H1 (cell line): ENCODE measurements at regions not wholly inside any gene's neighbourhood (a gene's known extent, or its start where the extent isn't known, plus 50 kb on each side); places are given as distances from the start of the nearest gene placed in this dataset.

Experiments used
- CTCF ChIA-PET: fragments of 300-600 bp; sonication (Branson Sonifier 250); formaldehyde crosslinking; loops from one replicate; lab custom pipeline; 2021; ENCODE audit not compliant: partially characterized antibody; lab: Charles Lee
- POLR2A ChIA-PET: fragments of 300-600 bp; sonication (Branson Sonifier 250); formaldehyde crosslinking; loops from one replicate; lab custom pipeline; 2021; ENCODE audit warnings: inconsistent platforms; ENCODE audit not compliant: partially characterized antibody; lab: Charles Lee
- DNase-seq, 2 experiments: peaks; one replicate each; pipeline versions ENCODE4 v3.0.0 to v3.0.0-alpha.2; 2010 to 2022; ENCODE audit warnings: low spot score in 2 of 2, low read depth in 1 of 2, mixed read lengths in 1 of 2
- FAIRE-seq: peaks from 2 replicates; lab custom pipeline; 2011; peaks lifted over from hg19 to GRCh38; lab: Jason Lieb, UNC
- H2AFZ ChIP-seq: 2 replicates; pipeline ENCODE4 v1.8.1; 2012; ENCODE audit warnings: low read length, inconsistent platforms
- H2AK5ac ChIP-seq: 2 replicates; pipeline ENCODE4 v1.6.1; 2013; ENCODE audit warnings: low read depth, low read length
- H2BK120ac ChIP-seq: replicated peaks from 2 replicates; pipeline ENCODE3; 2013; ENCODE audit warnings: low read depth, low read length, inconsistent platforms
- H2BK12ac ChIP-seq: 2 replicates; pipeline ENCODE4 v1.6.1; 2013; ENCODE audit warnings: low read depth, low read length
- H2BK15ac ChIP-seq: 2 replicates; pipeline ENCODE4 v1.6.1; 2013; ENCODE audit warnings: low read length
- H2BK20ac ChIP-seq: 2 replicates; pipeline ENCODE4 v1.6.1; 2013; ENCODE audit warnings: low read length
- H2BK5ac ChIP-seq: 2 replicates; pipeline ENCODE4 v1.6.1; 2013; ENCODE audit warnings: low read depth, low read length
- H3K14ac ChIP-seq: 2 replicates; pipeline ENCODE4 v1.6.1; 2013; ENCODE audit warnings: inconsistent platforms; ENCODE audit not compliant: insufficient read length
- H3K18ac ChIP-seq: 2 replicates; pipeline ENCODE4 v1.6.1; 2013; ENCODE audit warnings: low read length; ENCODE audit errors: extremely low read depth
- H3K23ac ChIP-seq: 2 replicates; pipeline ENCODE4 v1.6.1; 2013; ENCODE audit warnings: inconsistent platforms; ENCODE audit not compliant: insufficient read length
- H3K23me2 ChIP-seq: 2 replicates; pipeline ENCODE4 v1.6.1; 2013; ENCODE audit warnings: low read depth, low read length
- H3K27ac ChIP-seq: 2 replicates; pipeline ENCODE4 v1.6.1; 2011; ENCODE audit warnings: low read depth, low read length, inconsistent platforms
- H3K27me3 ChIP-seq, 4 experiments: replicated peaks in 1 of 4; 1 replicate in 1 of 4; 2 replicates in 3 of 4; pipeline versions ENCODE4 v1.6.1 to v1.8.1; 2011 to 2013; ENCODE audit warnings: low read length in 3 of 4, mild to moderate bottlenecking in 3 of 4, inconsistent platforms in 2 of 4, mixed read lengths in 2 of 4, moderate library complexity in 1 of 4; ENCODE audit not compliant: control insufficient read depth in 3 of 4, insufficient read depth in 3 of 4; ENCODE audit errors: extremely low read depth in 1 of 4
- H3K36me3 ChIP-seq, 4 experiments: 2 replicates each; pipeline versions ENCODE4 v1.6.1 to v1.8.1; 2011 to 2013; ENCODE audit warnings: mild to moderate bottlenecking in 4 of 4, low read length in 3 of 4, moderate library complexity in 2 of 4, control low read depth in 1 of 4, inconsistent platforms in 1 of 4; ENCODE audit not compliant: insufficient read depth in 4 of 4, control insufficient read depth in 2 of 4
- H3K4ac ChIP-seq: replicated peaks from 2 replicates; pipeline ENCODE3; 2013; ENCODE audit warnings: low read length, low read depth, mixed read lengths, inconsistent platforms; ENCODE audit not compliant: insufficient read length
- H3K4me1 ChIP-seq, 4 experiments: replicated peaks in 1 of 4; 1 replicate in 1 of 4; 2 replicates in 3 of 4; pipeline versions ENCODE4 v1.6.1 to v1.8.1; 2011 to 2013; ENCODE audit warnings: low read length in 3 of 4, inconsistent platforms in 2 of 4, mixed read lengths in 1 of 4; ENCODE audit not compliant: insufficient read depth in 4 of 4, control insufficient read depth in 3 of 4
- H3K4me2 ChIP-seq, 2 experiments: 2 replicates each; pipeline versions ENCODE4 v1.6.1 to v1.8.1; 2011 to 2013; ENCODE audit warnings: low read depth in 2 of 2, low read length in 2 of 2, control low read depth in 1 of 2, inconsistent platforms in 1 of 2, mild to moderate bottlenecking in 1 of 2; ENCODE audit not compliant: insufficient read depth in 1 of 2
- H3K4me3 ChIP-seq, 4 experiments: fragments of 200-600, 300-600 bp in 1 of 4; sonication (generic), shearing (Covaris generic), sonication (Bioruptor Twin) in 1 of 4; 2 replicates each; pipeline versions ENCODE4 v1.5.1 to v1.8.1; 2011 to 2016; ENCODE audit warnings: low read length in 4 of 4, low read depth in 3 of 4, control low read depth in 2 of 4, inconsistent platforms in 2 of 4, mild to moderate bottlenecking in 2 of 4, mixed read lengths in 1 of 4, moderate library complexity in 1 of 4; ENCODE audit not compliant: insufficient read depth in 2 of 4; ENCODE audit errors: extremely low read depth in 1 of 4
- H3K56ac ChIP-seq: replicated peaks from 2 replicates; pipeline ENCODE3; 2013; ENCODE audit warnings: low read depth, mild to moderate bottlenecking, mixed read lengths, low read length, inconsistent platforms; ENCODE audit not compliant: insufficient read length
- H3K79me1 ChIP-seq: 2 replicates; pipeline ENCODE4 v1.6.1; 2013; ENCODE audit warnings: low read depth, low read length, control low read depth
- H3K79me2 ChIP-seq, 2 experiments: 2 replicates each; pipeline versions ENCODE4 v1.6.1 to v1.8.1; 2012 to 2013; ENCODE audit warnings: low read length in 2 of 2, mild to moderate bottlenecking in 2 of 2, inconsistent platforms in 1 of 2; ENCODE audit not compliant: insufficient read depth in 2 of 2, control insufficient read depth in 1 of 2
- H3K9ac ChIP-seq, 4 experiments: replicated peaks in 1 of 4; 1 replicate in 1 of 4; 2 replicates in 3 of 4; pipeline versions ENCODE4 v1.6.1 to v1.8.1; 2011 to 2013; ENCODE audit warnings: low read depth in 3 of 4, low read length in 3 of 4, control low read depth in 2 of 4, mild to moderate bottlenecking in 2 of 4, moderate library complexity in 2 of 4, inconsistent platforms in 1 of 4; ENCODE audit errors: extremely low read depth in 1 of 4
- H3K9me3 ChIP-seq, 2 experiments: 2 replicates each; pipeline versions ENCODE4 v1.6.1 to v1.8.1; 2012 to 2013; ENCODE audit warnings: mild to moderate bottlenecking in 2 of 2, moderate library complexity in 2 of 2, control low read depth in 1 of 2, inconsistent platforms in 1 of 2, low read depth in 1 of 2, low read length in 1 of 2, mixed read lengths in 1 of 2; ENCODE audit not compliant: insufficient read depth in 2 of 2
- H4K20me1 ChIP-seq, 2 experiments: replicated peaks in 1 of 2; 2 replicates each; pipeline versions ENCODE3 to v1.8.1; 2011 to 2013; ENCODE audit warnings: inconsistent platforms in 2 of 2, low read length in 2 of 2, mild to moderate bottlenecking in 1 of 2; ENCODE audit not compliant: insufficient read depth in 2 of 2, control insufficient read depth in 1 of 2
- H4K5ac ChIP-seq: 2 replicates; pipeline ENCODE4 v1.6.1; 2013; ENCODE audit warnings: low read length, low read depth, mixed read lengths, inconsistent platforms; ENCODE audit not compliant: insufficient read length
- H4K8ac ChIP-seq: 2 replicates; pipeline ENCODE4 v1.8.0; 2013; ENCODE audit warnings: mild to moderate bottlenecking, moderate library complexity, low read length, inconsistent platforms; ENCODE audit not compliant: insufficient read depth; ENCODE audit errors: extremely low read depth
- H4K91ac ChIP-seq: replicated peaks from 2 replicates; pipeline ENCODE3; 2013; ENCODE audit warnings: low read length, mixed read lengths, inconsistent platforms; ENCODE audit not compliant: insufficient read length
- BACH1 ChIP-seq: IDR thresholded peaks from 2 replicates; pipeline ENCODE4 v1.6.1; 2012; ENCODE audit warnings: low read length, improper control_type of control experiment
- E2F6 ChIP-seq: IDR thresholded peaks from 2 replicates; pipeline ENCODE4 v1.6.1; 2012; ENCODE audit warnings: inconsistent platforms
- GTF2F1 ChIP-seq: IDR thresholded peaks from 2 replicates; pipeline ENCODE4 v1.6.1; 2012; ENCODE audit warnings: low read depth, low read length, improper control_type of control experiment, borderline replicate concordance
- NRF1 ChIP-seq: IDR thresholded peaks from 2 replicates; pipeline ENCODE4 v1.6.1; 2011; ENCODE audit warnings: mild to moderate bottlenecking, low read depth, low read length, improper control_type of control experiment
- POLR2A ChIP-seq, 2 experiments: IDR thresholded peaks; 1 replicate in 1 of 2; 2 replicates in 1 of 2; pipeline ENCODE4 v1.6.1; 2011; ENCODE audit warnings: low read depth in 2 of 2, low read length in 2 of 2, mild to moderate bottlenecking in 2 of 2; ENCODE audit errors: control extremely low read depth in 1 of 2
- RBBP5 ChIP-seq: IDR thresholded peaks from 2 replicates; pipeline ENCODE4 v1.7.1; 2012; ENCODE audit warnings: low read depth, mild to moderate bottlenecking, inconsistent platforms, low read length, moderate library complexity, borderline replicate concordance
- TBP ChIP-seq: IDR thresholded peaks from 2 replicates; pipeline ENCODE4 v1.6.1; 2011; ENCODE audit warnings: low read depth, low read length, improper control_type of control experiment
- USF2 ChIP-seq: IDR thresholded peaks from 2 replicates; pipeline ENCODE4 v1.6.1; 2011; ENCODE audit warnings: low read length, improper control_type of control experiment
- WGBS, 2 experiments: shearing (Covaris generic) in 1 of 2; methylation state at CpG; one replicate each; pipeline versions ENCODE4 v1.1.6 to v1.1.7; 2013 to 2015; ENCODE audit warnings: low lambda C conversion rate in 2 of 2, mixed read lengths in 2 of 2, inconsistent platforms in 1 of 2, low coverage in 1 of 2, missing lambda C conversion rate in 1 of 2; ENCODE audit not compliant: insufficient replicate concordance in 2 of 2, insufficient coverage in 1 of 2, insufficient read length in 1 of 2; ENCODE audit errors: extremely low coverage in 1 of 2, missing lambda C conversion rate in 1 of 2; 5-methylcytosine and 5-hydroxymethylcytosine counted together

DNA sequence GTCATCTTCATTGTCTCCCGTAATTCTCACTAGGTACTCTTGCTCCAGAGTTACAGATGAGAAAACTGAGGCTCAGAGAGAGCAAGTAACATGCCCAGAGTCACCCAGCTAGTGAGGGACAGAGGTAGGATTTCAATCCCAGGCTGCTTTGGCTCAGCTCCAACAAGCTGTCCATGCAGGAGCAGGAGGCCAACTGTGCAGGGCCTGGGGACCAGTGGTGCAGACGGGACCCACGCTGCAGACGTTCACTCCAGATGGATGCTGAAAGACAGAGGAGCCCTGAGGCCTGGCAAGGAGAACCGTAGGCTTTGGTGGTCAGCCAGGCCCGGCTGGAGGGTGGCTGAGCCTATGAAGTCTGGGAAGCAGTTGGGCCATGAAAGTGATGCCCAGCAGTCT lies 102.6 kb downstream of the MCFD2 start:
- no peaks in the 10 kb centered on the region for H3K79me1 ChIP-seq
- no peaks in the 10 kb centered on the region for H3K36me3 ChIP-seq
- no peak overlapping the region for H2AFZ ChIP-seq
- no peak overlapping the region for H3K14ac ChIP-seq
- no peak overlapping the region for H2BK12ac ChIP-seq
- H2AK5ac ChIP-seq: no peak overlapping the region
- H4K8ac ChIP-seq: no peak overlapping the region
- DNase-seq (no peak), FAIRE-seq (no peak)
- no peak overlapping the region for H4K91ac ChIP-seq
- no peak overlapping the region for H2BK120ac ChIP-seq
- H2BK20ac ChIP-seq: no peak overlapping the region
- no peak overlapping the region for H3K4me3 ChIP-seq
- no peak overlapping the region for H3K56ac ChIP-seq
- no peaks in the 10 kb centered on the region for H3K27me3 ChIP-seq
- no peak overlapping the region for H2BK5ac ChIP-seq
- no peaks in the 10 kb centered on the region for H3K23me2 ChIP-seq
- ChIA-PET POLR2A (interaction anchor here (1.2 kb wide), 1 partner anchor 10 kb away, joined by 3 read pairs; no protein-coding TSS in a partner anchor), CTCF (interaction anchor here (1.1 to 1.7 kb wide), 5 partner anchors 8 to 156 kb away, joined by 3 to 5 read pairs (median 3); no protein-coding TSS in a partner anchor)
- 92% methylated on average over 6 of the region's 6 CpGs; no CpG with 5 or more reads in 1 of the 2 experiments for WGBS, 2 experiments
- no peak overlapping the region for H3K4me2 ChIP-seq
- H3K4me1 ChIP-seq: no peaks in the 10 kb centered on the region; a peak in 1 of 7 replicates
- no peak overlapping the region for H3K9ac ChIP-seq
- TF ChIP-seq E2F6 (no peak), BACH1 (no peak), USF2 (no peak), NRF1 (no peak), POLR2A (IDR thresholded peaks at IDR 0.05; ENCODE audit: control extremely low read depth in 1 of 2, low read depth in 2 of 2, low read length in 2 of 2) (no peak), GTF2F1 (no peak), TBP (no peak), RBBP5 (no peak)
- no peak overlapping the region for H3K18ac ChIP-seq
- no peak overlapping the region for H3K27ac ChIP-seq
- no peaks in the 10 kb centered on the region for H4K20me1 ChIP-seq
- H3K4ac ChIP-seq: no peak overlapping the region
- no peak overlapping the region for H3K23ac ChIP-seq
- H4K5ac ChIP-seq: no peak overlapping the region
- H2BK15ac ChIP-seq: no peak overlapping the region
- no peaks in the 10 kb centered on the region for H3K79me2 ChIP-seq
- no peaks in the 10 kb centered on the region for H3K9me3 ChIP-seq
